ENCODE measurements at regions not wholly inside any gene's neighbourhood (a gene's known extent, or its start where the extent isn't known, plus 50 kb on each side); places are given as distances from the start of the nearest gene placed in this dataset.

DNA sequence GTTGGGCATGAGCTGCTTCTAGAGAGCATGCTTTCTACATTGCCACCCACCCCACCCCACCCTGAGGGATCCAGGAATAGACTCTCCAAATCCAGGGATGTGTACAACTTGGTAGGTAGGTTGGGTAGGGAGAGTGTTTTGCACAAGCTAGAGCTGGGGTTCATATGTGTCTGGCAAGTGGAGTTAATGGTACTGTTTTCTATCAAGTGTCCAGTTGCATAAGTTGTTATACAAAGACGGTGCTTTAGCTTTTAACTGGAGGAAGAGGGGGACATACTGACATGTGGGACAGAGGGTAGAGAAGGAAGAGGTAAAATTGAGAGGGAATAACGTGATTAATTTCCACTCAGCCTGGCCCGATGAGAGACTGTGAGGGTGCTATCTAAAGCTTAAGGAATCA is 51.0 kb upstream of the TNC start:
- no peak for DNase-seq (ENCODE audit: low read depth)

DNA sequence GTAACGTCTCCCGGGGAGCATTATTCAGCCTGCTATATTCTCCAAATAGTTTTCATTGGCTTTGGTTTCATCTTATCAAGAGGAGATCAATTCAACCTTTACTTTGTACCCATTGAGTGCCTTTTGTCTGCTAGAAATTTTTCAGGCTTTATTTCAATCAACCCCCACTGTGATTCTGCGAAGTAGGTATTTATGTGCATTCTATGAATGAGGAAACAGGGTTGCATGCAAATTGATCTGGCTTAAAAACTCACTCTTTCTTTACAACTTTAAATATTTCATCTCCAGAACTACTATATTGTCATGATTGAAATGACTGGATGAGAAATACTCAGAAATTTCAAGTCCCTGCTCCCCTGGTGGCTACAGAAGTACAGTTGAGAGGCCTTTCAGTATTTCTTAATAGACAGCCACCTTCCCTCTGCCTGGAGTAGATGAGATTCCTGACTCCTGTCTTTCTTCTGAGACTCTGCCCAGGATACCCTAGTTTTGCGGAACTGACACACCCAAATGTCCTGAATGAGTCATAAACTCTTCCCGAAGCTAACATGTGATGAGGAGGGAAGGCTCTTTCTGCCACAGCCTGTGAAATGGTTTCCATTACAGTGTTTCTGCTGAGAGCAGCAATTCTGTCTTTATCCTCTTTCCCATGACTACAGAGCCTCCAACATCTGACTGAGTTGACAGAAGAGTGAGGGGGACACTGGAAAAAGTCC is 52.6 kb upstream of the TNC start:
- peak; percentile 81 for DNase-seq (ENCODE audit: low read depth)

DNA sequence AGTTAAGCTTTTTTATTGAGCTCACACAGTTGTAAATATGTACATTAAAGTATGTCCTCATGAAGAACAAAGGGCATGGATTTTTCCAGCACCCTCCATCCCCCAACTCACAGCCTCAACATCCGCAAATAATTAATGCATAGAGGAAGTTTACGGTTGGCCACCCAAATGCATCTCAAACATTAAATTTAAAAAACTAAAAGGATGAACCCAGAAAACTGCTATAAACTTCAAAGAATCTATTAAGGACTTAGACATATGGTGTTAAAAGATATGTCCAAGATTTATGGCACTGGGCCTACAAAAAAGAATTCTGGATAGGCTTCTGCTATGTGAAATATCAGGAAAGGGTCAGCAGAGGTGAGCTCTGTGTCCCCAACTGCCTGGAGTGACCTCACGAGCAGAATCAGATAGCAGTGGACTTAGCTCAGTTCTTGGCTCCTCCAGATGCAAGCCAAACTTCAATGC is 54.0 kb upstream of the TNC start:
- no peak for DNase-seq (ENCODE audit: low read depth)

DNA sequence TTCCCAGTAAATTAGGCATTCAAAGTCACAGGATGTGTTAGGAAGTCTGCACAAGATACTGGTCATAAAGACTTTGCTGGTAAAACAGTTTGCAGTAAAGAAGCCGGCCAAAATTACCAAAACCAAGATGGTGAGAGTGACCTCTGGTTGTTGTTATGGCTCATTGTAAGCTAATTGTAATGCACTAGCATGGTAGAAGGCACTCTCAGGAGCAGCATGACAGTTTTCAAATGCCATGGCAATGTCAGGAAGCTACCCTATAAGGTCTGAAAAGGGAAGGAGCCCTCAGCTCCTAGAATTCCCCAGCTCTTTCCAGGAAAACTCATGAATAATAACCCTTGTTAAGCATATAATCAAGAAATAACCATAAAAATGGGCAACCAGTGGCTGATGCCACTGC is 64.3 kb upstream of the TNC start:
- DNase-seq (ENCODE audit: low read depth), result no peak

DNA sequence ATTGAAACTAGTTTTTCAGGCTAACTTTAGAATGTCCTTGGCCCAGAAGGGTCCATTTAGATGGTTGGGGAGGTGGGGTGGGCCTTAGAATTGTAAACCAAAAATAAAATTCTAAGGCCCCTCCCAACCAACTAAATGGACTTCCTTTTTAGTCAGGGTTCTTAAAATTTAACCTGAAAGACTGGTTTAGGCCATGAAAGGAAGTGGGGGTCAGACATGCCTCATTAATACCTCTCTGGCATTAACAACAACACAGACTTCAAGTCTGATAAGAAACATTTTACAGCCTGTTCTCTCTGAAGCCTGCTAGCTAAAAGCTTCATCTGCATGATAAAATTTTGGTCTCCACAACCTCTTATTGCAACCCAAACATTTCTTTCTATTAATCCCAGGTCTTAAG is 65.5 kb upstream of the TNC start:
- no peak for DNase-seq (ENCODE audit: low read depth)

DNA sequence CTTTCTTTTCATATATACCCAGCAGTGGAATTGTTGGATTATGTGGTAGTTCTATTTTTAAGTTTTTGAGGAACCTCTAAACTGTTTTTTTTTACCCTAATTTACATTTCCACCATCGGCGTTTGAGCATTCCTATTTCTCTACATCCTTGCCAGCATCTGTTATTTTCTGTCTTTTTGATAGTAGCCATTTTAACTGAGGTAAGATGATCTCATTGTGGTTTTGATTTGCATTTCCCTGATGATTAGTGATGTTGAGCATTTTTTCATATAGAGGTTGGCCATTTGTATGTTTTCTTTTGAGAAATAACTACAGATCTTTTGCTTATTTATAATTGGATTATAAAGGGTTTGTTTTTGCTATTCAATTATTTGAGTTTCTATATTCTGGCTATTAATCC is 71.7 kb upstream of the TNC start:
- DNase-seq (ENCODE audit: low read depth), result no peak

DNA sequence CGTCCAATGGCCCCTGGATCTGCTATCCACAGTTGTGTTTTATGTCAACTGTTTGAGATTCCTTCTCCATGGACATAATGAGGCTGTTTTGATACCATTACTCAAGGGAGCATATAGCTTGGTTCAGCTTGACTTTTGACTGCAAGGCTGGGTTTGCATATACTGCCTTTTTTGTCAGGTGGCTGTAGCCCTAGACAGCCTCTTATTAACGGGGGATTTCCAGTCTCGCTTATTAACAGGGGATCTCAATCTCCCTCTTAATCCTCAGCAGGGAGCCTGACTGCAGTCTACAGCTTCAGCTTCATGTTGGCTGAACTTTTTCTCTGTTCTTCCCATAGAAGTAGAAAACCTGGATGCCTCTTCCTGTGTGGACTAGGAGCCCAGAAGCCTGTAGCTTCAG is 73.7 kb upstream of the TNC start:
- DNase-seq (ENCODE audit: low read depth), result no peak

DNA sequence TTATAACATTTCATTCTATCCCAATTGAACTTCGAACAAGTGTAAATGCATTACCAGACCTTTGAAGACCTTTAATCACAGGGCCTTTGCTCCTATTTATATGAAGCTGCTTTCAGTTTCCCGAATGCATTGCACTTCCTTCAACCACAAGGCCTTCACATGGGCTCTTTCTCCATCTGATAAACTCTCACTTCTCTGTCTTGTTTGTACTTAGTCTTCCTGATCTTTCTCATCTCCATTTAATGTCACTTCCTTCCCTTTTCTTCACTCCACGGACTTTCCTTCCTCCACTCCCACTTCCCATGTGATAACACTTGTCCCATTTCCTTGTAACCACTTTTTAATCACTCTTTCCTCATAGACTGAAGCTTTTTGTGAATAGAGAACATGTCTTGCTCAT is 74.3 kb upstream of the TNC start:
- no peak for DNase-seq (ENCODE audit: low read depth)

DNA sequence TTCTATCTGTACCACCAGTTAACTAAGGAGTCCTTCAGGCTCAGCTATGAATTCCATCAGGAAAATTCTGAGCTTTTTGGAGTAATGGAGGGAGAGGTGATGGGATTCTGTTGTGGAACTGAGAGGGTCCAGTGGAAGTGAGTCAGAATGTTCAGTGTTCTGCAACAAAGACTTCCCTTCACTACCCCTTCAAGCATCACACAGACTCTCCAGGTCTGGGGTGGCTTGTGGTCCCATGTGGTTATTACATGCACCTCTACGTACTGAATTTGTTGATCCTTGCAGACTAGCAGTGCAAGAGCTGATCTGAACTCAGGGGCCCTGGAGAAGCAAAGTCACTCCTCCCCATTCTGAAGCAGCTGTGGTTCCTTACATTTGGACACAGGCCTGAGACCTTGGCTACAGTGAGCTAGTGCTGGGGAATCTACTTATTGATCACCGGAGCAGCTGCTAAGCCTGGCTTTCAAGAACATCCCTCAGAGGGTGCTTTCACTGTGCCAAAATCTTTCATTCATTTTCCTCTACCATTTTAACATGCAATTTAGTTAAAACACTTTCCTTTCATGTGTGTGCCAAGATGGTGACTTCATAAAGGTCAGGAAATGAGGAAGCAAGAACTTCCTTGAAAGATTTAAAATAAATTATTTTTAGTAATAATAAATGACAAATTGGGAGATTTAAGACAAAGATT is 75.0 kb upstream of the TNC start:
- peak; percentile 35 for DNase-seq (ENCODE audit: low read depth)

DNA sequence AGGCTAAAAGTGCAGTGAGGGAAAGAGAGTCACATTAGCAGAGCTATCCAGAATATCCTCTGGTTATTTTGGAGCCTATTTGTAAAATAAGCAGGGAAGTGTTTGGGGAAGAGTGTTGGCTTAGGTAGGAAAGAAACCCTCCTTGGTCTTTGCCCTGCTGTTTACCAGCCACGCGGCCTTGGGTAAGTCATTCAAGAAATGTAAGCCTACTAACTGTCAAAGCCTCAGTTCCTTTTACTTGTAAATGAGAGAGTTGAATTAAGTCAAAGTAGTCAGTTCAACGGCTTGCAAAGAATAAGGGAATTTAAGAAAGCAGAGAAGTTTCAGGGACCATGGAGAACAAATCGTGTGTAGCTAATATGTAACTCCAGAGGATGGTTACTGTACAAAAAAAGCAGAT is 75.8 kb upstream of the TNC start:
- DNase-seq (ENCODE audit: low read depth), result no peak

DNA sequence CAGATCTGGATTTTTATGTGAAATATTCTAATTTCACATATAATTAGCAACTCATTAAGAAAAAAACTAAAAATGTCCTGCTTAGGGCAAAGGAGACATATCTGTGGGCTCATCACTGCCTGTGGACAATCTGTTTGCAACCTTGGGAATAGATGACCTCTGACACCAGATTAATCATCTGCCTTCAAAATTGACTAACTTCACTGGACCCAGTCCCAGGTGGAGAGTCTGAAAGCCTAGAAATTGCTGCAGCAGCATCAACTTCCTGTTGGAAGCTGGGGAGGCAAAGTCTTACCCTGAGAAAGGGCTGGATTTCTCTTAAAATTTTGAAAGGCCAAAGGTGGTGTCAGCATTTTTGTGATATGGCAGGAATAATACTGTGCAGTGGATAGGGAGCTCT is 76.3 kb upstream of the TNC start:
- no peak for DNase-seq (ENCODE audit: low read depth)

DNA sequence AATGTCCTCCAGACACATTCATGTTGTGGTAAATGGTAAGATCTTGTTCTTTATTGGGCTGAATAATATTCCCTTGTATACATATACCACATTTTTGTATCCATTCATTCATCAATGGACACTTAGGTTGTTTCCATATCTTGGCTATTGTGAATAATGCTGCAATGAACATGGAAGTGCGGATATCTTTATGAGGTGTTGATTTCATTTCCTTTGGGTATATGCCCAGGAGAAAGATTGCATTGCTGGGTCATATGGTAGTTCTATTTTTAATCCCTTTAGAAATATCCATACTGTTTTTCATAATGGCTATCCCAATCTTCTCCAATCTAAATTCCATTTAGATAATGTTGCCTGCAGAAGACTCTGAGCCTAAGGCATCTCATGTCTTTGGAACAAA is 78.0 kb upstream of the TNC start:
- no peak for DNase-seq (ENCODE audit: low read depth)

DNA sequence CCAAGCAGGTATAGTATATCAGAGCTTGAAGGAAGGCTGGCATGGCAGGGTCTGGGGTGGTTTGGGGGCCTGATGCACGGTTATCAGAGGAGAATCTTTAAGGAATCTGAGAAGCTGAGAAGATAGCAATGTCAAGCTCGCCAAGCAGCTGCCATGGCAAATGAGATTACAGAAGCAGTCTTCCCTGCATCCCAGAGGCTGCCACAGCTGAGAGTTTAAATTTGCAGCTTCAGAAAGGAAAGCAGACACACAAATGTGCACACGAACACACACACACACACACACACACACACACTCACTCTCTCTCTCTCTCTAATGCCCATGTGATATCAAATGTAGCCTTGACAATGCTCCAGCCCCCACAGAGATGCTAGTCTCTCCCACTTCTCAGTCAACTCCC is 79.0 kb upstream of the TNC start:
- no peak for DNase-seq (ENCODE audit: low read depth)

DNA sequence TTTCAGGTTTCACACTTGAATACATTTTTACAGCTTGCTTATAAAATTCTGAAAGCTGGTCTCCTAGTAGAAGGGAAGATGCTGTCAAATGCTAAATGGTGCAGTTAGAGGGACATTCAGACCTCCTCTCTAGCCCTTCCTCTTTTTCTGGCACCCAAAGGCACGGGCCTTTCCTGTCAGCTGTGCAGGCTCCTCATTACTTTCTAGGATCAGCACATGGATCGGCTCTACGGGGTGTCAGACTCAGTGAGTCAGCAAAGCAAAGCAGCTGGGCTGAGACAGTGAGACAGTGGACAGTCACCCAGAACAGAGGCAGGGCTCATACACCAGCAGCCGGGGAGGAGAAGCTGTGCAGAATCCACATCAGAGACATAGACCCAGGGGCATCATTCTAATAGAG is 80.0 kb upstream of the TNC start:
- peak; percentile 66 for DNase-seq (ENCODE audit: low read depth)

DNA sequence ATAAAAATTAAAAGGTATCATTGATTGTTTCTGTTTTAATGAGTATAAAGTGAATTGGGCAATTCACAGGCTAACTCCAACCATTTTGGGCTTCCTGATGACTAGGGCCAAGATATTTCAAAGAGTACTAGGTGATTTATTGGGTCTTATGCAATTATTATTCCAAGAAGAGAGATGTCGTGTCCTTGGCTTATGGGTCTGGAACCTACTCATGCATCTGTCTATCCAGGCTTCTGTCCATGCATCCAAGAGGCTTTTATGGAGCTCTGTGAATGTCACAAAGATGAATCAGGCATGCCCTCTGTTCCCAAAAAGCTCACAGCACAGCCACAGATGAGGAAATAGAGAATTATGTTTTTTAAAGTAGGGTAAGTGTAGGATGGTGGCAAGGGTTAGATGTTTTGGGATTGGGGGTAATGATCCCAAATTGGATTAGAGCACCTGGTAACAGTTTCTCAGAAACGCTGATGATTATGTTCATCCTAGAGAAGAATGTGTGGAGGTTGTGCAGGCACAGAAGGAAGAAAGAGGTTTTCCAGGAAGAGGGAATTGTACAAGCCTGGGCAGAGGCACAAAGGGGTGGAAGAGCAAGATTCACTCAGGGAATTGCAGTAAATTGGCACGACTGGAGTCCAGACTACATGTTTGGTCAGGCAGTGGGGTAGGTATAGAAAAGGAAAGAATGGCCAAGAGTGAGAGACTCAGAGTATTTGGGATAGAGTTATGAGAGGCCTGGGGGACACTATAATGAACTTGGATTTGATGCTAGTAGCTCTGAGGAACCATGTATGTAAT is 83.0 kb upstream of the TNC start:
- DNase-seq (ENCODE audit: low read depth), result peak; percentile 70

DNA sequence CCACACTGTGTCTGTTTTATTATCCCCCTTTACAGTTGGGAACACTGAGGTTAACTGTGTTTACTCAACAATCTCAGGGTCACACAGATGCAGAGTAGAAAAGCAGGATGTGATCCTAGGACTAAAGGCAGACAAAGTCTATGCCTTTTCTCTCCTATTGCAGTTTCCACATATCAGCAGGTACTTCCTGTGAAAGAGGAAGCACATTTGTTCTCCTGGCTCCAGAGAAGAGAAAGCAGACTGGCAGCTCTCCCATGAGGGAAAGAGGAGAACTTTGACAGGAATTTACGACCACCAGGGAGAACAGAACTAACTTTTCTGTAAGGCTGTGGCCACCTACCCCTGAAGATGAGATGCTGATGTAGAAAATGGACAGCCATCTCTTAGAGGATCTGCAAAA is 84.2 kb upstream of the TNC start:
- DNase-seq (ENCODE audit: low read depth), result no peak

DNA sequence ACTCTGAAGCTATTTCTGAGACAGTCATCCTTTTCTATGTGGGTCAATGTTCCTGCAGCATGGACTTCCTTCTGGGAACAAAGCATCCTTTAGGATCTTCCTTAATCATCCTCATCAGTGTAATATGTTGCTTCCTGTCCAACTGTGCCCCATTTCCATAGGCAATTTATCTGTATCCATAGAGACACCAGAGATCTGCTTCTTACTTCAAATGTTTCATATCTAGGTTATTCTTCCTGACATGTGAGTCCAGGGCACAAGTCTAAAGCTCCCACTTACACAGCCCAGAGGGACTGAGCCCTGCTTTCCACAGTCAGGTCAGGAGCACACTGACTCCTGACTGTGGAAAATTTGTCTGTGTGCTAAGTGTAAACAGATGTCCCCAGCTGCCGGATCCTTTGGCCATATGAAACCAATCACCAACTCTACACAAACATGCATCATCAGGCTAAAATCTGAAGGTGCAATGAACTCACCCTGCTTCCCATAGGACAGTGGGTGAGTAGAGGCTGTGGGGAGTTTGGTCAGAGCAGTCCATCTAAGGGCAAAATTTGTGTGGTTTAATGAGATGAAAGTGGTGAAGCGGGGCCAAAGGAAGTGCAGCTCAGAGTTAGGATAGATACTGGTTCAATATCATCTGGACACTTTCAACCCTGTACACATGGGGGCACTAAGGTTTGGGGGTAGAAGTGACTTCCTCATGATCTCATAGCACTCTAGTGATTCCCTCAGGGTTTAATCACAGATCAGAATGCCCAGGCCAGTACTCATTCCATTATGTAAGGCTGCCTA is 85.2 kb upstream of the TNC start:
- DNase-seq (ENCODE audit: low read depth), result peak; percentile 38

DNA sequence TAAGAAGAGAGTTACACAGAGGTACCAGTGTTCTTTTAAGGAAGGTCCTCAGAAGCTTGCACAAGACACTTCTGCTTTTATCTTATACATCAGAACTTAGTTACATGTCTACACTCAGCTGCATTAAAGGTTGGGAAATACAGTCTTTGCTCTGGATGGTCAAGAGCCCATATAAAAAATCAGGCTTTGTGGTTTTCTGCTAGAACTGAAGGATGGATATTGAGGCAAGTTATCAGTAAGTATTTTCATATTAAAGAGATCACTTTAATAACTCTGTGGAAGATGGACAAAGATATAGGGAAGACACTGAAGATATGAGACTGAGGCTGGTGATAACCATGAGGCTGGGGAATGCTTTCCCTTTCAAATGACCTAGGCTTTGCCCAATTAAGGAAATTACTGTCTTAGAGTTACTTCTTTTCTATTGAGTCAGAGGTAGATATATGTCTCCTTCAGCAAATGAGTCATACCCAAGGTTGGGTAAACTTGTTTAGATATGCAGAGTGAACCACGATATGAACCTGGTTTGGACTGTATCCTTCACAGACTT is 87.0 kb upstream of the TNC start:
- DNase-seq (ENCODE audit: low read depth), result peak; percentile 96

DNA sequence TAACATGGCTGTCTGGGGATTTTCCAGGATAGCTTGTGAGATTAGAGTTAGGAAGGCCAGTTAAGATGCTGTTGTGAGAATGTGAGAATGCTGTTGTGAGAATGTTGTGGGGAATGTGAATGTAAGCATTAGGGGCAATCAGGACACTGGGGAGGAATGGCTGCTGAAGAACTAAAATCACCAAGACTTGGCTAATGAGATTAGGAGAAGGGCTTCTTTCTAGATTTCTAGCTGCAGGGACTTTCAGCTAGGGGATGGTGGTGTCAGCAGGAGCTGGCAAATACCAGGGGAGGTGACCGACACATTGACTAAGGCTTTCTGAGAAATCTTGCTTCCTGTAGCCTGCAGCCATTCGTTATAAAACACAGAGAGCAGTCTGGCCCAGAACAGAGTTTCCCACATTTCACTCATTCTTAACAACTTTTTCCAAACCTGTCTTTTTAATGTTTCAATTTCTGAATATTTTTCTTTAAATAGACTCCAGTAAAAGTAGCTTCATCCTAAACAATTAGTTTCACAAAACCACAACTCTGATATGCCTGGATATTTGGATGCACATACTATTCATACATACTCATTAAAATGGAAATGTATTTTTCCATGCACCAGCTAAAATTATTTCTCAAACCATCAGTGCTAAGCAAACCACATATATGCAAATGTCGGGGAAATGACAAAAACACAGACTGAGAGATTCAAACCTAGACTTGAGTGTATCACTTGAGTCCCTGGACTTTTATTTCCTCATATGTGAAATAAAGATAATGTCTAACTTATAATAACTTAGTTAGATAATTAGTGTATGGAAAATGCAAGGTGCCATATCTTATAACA is 89.3 kb upstream of the TNC start:
- DNase-seq (ENCODE audit: low read depth), result peak; percentile 50

DNA sequence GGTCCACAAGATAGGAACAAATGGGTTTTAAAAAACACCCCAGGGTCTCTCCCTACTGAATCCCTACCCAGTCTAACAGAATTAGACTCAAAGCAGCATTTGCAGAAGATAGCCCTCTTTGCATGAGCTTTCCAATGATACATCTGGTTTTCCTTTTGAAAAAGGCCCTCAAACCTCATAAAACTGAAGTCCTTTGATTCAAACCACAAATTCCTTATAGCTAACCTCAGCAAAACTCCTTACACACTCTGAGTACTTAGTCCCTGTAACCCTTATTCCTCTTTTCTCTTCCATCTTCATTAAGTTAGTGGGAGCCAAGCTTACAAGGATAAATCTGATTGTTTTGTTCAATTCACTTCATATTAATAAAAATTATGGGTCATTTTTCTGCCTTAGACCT is 90.5 kb upstream of the TNC start:
- DNase-seq (ENCODE audit: low read depth), result peak; percentile 63
